Uterus (tissue), 3 donors: ENCODE measurements at regions not wholly inside any gene's neighbourhood (a gene's known extent, or its start where the extent isn't known, plus 50 kb on each side); places are given as distances from the start of the nearest gene placed in this dataset.

Experiments used
- DNase-seq, 2 donors: peaks; one replicate each; pipeline ENCODE4 v3.0.0-alpha.2; 2019 to 2020
- H3K27ac ChIP-seq, 2 donors: fragments of 200-600 bp; sonication (generic); 1 replicate in 1 of 2; 2 replicates in 1 of 2; pipeline ENCODE4 v1.5.1; 2016 to 2018
- H3K27me3 ChIP-seq, 2 donors: fragments of 200-600 bp; sonication (generic); one replicate each; pipeline ENCODE4 v1.5.1; 2018 to 2019; ENCODE audit warnings: control low read depth in 1 of 2
- H3K36me3 ChIP-seq, 2 donors: fragments of 200-600 bp; sonication (generic); one replicate each; pipeline ENCODE4 v1.5.1; 2019; ENCODE audit warnings: control low read depth in 1 of 2
- H3K4me1 ChIP-seq, 2 donors: fragments of 200-600 bp; sonication (generic); one replicate each; pipeline ENCODE4 v1.5.1; 2018 to 2019; ENCODE audit warnings: control low read depth in 1 of 2
- H3K4me3 ChIP-seq, 2 donors: fragments of 200-600 bp; sonication (generic); 1 replicate in 1 of 2; 2 replicates in 1 of 2; pipeline ENCODE4 v1.5.1; 2018 to 2019; ENCODE audit warnings: mild to moderate bottlenecking in 1 of 2
- H3K9me3 ChIP-seq, 2 donors: fragments of 200-600 bp; sonication (generic); one replicate each; pipeline ENCODE4 v1.5.1; 2019; ENCODE audit warnings: control low read depth in 1 of 2
- POLR2A ChIP-seq, 2 donors: fragments of 450-650 bp; IDR thresholded peaks; one replicate each; pipeline ENCODE4 v1.6.1; 2016; ENCODE audit warnings: antibody characterized with exemption in 2 of 2, mild to moderate bottlenecking in 1 of 2, moderate library complexity in 1 of 2
- intact Hi-C: fragments of 100-400 bp; cut with DNase I; formaldehyde crosslinking; loops from one replicate; pipeline ENCODE4 v1.15.1; 2023; ENCODE audit warnings: low total_unique reads
- TF ChIP-seq, protein P1 (sequence below), 4 experiments: fragments of 200-600 bp in 2 of 4; fragments of 450-650 bp in 2 of 4; sonication (generic) in 2 of 4; IDR thresholded peaks; one replicate each; pipeline ENCODE4 v1.5.1; 2016 to 2019; ENCODE audit warnings: antibody characterized with exemption in 4 of 4, mild to moderate bottlenecking in 2 of 4, moderate library complexity in 1 of 4
- donor health status: DM: yes; HTN: yes; CAD: no.

GRCh38 chr11:10371926-10372641 is 67.2 kb downstream of the ADM start:
- DNase-seq = no peak
- Histone ChIP-seq H3K36me3 (no peaks in the 10 kb centered on the region), H3K4me3 (no peak overlapping the region), H3K27ac (no peak overlapping the region), H3K9me3 (no peaks in the 10 kb centered on the region), H3K27me3 (no peaks in the 10 kb centered on the region), H3K4me1 (no peaks in the 10 kb centered on the region)
- intact Hi-C loops = no loop called here
- TF ChIP-seq POLR2A (IDR thresholded peaks at IDR 0.05) = no peak
- TF ChIP-seq, protein P1, sequence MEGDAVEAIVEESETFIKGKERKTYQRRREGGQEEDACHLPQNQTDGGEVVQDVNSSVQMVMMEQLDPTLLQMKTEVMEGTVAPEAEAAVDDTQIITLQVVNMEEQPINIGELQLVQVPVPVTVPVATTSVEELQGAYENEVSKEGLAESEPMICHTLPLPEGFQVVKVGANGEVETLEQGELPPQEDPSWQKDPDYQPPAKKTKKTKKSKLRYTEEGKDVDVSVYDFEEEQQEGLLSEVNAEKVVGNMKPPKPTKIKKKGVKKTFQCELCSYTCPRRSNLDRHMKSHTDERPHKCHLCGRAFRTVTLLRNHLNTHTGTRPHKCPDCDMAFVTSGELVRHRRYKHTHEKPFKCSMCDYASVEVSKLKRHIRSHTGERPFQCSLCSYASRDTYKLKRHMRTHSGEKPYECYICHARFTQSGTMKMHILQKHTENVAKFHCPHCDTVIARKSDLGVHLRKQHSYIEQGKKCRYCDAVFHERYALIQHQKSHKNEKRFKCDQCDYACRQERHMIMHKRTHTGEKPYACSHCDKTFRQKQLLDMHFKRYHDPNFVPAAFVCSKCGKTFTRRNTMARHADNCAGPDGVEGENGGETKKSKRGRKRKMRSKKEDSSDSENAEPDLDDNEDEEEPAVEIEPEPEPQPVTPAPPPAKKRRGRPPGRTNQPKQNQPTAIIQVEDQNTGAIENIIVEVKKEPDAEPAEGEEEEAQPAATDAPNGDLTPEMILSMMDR (IDR thresholded peaks at IDR 0.05) = no peak

DNA sequence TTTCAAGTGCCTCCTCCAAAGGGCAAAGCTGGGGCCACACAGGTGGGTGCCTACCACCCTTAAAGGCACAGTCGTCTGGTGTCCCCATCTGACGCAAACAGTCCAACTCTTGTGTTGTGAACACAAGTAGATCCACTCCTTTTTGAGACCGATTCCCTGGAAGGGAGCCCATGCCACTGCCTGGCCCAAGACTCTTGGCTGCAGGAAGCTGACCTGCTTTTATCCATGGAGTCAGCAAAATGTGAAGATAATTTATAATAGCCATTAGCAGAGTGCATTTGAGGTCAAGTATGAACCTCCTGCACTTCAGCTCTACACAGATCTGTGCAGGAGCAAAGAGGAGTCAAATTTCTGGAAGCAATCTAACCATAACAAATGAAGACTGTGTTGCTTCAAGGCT is 68.5 kb downstream of the ADM start:
- no peak overlapping the region for H3K27ac ChIP-seq
- no peak overlapping the region for H3K4me3 ChIP-seq
- no peak for DNase-seq
- no peaks in the 10 kb centered on the region for H3K36me3 ChIP-seq
- TF ChIP-seq, protein P1 (IDR thresholded peaks at IDR 0.05) = no peak
- TF ChIP-seq POLR2A (IDR thresholded peaks at IDR 0.05) = no peak
- no peaks in the 10 kb centered on the region for H3K9me3 ChIP-seq
- no peaks in the 10 kb centered on the region for H3K4me1 ChIP-seq
- intact Hi-C loops = no loop called here
- no peaks in the 10 kb centered on the region for H3K27me3 ChIP-seq

GRCh38 chr11:10373929-10374328 is 69.1 kb downstream of the ADM start:
- Histone ChIP-seq H3K9me3 (no peaks in the 10 kb centered on the region), H3K4me1 (no peaks in the 10 kb centered on the region), H3K27me3 (no peaks in the 10 kb centered on the region), H3K36me3 (no peaks in the 10 kb centered on the region), H3K27ac (no peak overlapping the region), H3K4me3 (no peak overlapping the region)
- TF ChIP-seq POLR2A (IDR thresholded peaks at IDR 0.05) = no peak
- TF ChIP-seq, protein P1 (IDR thresholded peaks at IDR 0.05) = no peak
- no peak for DNase-seq
- intact Hi-C loops = no loop called here

- Histone ChIP-seq H3K4me3 (no peak overlapping the region), H3K36me3 (no peaks in the 10 kb centered on the region), H3K4me1 (no peaks in the 10 kb centered on the region), H3K9me3 (no peaks in the 10 kb centered on the region), H3K27me3 (no peaks in the 10 kb centered on the region), H3K27ac (no peak overlapping the region)
- DNase-seq = no peak
- intact Hi-C loops = no loop called here
- TF ChIP-seq, protein P1 (IDR thresholded peaks at IDR 0.05) = no peak
- no peak for TF ChIP-seq POLR2A (IDR thresholded peaks at IDR 0.05)
Measured at GRCh38 chr11:10374386-10374785, 69.5 kb downstream of the ADM start.

GRCh38 chr11:10375280-10375971 is 70.6 kb downstream of the ADM start:
- Histone ChIP-seq H3K36me3 (no peaks in the 10 kb centered on the region), H3K27me3 (no peaks in the 10 kb centered on the region), H3K27ac (no peak overlapping the region), H3K4me3 (no peak overlapping the region), H3K9me3 (no peaks in the 10 kb centered on the region), H3K4me1 (no peaks in the 10 kb centered on the region)
- intact Hi-C loops = no loop called here
- DNase-seq = no peak
- TF ChIP-seq, protein P1 (IDR thresholded peaks at IDR 0.05) = no peak
